ENCODE measurements at regions not wholly inside any gene's neighbourhood (a gene's known extent, or its start where the extent isn't known, plus 50 kb on each side); places are given as distances from the start of the nearest gene placed in this dataset.

DNA sequence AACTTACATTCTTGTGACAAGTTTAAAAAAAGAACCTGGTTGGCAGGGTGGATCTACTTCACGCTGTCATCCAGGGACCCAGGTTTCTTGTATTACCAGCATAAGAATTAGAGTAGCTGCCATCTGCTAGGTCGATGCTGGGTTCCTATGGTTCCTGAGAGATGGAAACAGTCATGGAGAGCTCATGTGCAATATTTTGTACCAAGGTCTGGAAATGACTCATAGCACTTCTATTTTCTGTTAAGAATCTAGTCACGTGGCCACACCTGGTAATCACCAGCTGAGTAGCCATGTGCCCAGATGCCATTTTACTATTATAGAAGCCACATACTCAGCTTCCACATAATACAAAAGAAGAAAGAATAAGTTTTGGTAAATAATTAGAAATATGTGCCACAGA, 171.3 kb downstream of the CD83 start:
- Histone ChIP-seq H3K4me3 (no peak overlapping the region), H3K4me1 (ENCODE audit: insufficient read depth) (no peaks in the 10 kb centered on the region), H3K27ac (no peak overlapping the region), H3K9me3 (ENCODE audit: low read depth) (no peaks in the 10 kb centered on the region), H3K79me2 (no peaks in the 10 kb centered on the region), H3K27me3 (no peaks in the 10 kb centered on the region), H4K20me1 (ENCODE audit: insufficient read depth, poor library complexity, severe bottlenecking) (no peaks in the 10 kb centered on the region), H3K36me3 (replicated peaks; ENCODE audit: insufficient read depth, low read depth) (no peaks in the 10 kb centered on the region), H2AFZ (no peak overlapping the region), H3K9me2 (replicated peaks; ENCODE audit: insufficient read depth) (no peaks in the 10 kb centered on the region), H3K4me2 (no peak overlapping the region)
- TF ChIP-seq EZH2 (IDR thresholded peaks at IDR 0.05; ENCODE audit: borderline replicate concordance) (no peak), EZH2phosphoT487 (IDR thresholded peaks at IDR 0.05; ENCODE audit: low read depth, severe bottlenecking, unreplicated experiment) (no peak)
- TF ChIP-seq, protein P1, sequence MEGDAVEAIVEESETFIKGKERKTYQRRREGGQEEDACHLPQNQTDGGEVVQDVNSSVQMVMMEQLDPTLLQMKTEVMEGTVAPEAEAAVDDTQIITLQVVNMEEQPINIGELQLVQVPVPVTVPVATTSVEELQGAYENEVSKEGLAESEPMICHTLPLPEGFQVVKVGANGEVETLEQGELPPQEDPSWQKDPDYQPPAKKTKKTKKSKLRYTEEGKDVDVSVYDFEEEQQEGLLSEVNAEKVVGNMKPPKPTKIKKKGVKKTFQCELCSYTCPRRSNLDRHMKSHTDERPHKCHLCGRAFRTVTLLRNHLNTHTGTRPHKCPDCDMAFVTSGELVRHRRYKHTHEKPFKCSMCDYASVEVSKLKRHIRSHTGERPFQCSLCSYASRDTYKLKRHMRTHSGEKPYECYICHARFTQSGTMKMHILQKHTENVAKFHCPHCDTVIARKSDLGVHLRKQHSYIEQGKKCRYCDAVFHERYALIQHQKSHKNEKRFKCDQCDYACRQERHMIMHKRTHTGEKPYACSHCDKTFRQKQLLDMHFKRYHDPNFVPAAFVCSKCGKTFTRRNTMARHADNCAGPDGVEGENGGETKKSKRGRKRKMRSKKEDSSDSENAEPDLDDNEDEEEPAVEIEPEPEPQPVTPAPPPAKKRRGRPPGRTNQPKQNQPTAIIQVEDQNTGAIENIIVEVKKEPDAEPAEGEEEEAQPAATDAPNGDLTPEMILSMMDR (IDR thresholded peaks at IDR 0.05; ENCODE audit: poor library complexity): no peak
- DNase-seq (ENCODE audit: low spot score): no peak
- 97% methylated on average over 3 of the region's 3 CpGs for WGBS (ENCODE audit: low lambda C conversion rate, missing lambda C conversion rate)

DNA sequence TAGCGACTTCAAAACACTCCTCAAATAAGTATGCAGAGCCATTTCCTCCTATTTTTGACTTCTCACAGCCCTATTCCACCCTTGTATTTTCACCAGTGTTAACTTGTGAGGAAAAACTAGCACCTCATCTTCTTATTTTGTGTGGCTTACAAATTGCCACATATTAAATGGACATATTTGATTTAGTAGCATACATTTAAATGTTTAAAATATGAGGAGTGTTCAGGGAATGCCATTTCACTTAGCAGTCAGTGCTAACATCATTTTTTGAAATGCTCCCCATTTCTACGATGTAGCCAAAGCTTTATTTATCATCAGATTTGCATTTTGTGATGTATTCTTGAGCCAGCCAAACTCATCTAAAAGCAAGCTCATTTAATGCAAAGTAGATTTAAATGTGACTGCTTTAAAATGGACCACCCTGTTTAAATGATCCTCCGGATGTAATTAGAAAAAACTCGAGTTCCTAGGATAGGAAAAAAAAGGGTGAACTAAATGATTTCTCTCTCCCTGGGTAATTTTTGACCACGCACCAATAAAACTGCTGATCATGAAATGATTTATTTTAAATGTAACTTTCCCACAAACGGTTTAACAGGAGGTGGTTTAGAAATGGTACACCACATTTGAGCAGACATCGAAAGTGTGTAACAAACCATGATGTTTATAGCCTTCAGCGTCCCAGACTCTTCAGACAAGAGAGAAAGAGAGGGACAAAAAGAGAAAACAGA, 172.6 kb downstream of the CD83 start:
- WGBS (ENCODE audit: low lambda C conversion rate, missing lambda C conversion rate): 71% methylated on average over 8 of the region's 8 CpGs
- H3K4me2 ChIP-seq: no peak overlapping the region
- H2AFZ ChIP-seq: no peak overlapping the region
- H3K36me3 ChIP-seq (replicated peaks; ENCODE audit: insufficient read depth, low read depth): no peaks in the 10 kb centered on the region
- H3K27me3 ChIP-seq: no peaks in the 10 kb centered on the region
- TF ChIP-seq EZH2 (IDR thresholded peaks at IDR 0.05; ENCODE audit: borderline replicate concordance) (no peak), EZH2phosphoT487 (IDR thresholded peaks at IDR 0.05; ENCODE audit: low read depth, severe bottlenecking, unreplicated experiment) (no peak)
- TF ChIP-seq, protein P1 (IDR thresholded peaks at IDR 0.05; ENCODE audit: poor library complexity): no peak
- H3K4me1 ChIP-seq (ENCODE audit: insufficient read depth): no peaks in the 10 kb centered on the region
- H3K27ac ChIP-seq: no peak overlapping the region
- H3K4me3 ChIP-seq: no peak overlapping the region
- no peaks in the 10 kb centered on the region for H3K9me3 ChIP-seq (ENCODE audit: low read depth)
- no peaks in the 10 kb centered on the region for H3K9me2 ChIP-seq (replicated peaks; ENCODE audit: insufficient read depth)
- H3K79me2 ChIP-seq: no peaks in the 10 kb centered on the region
- no peak for DNase-seq (ENCODE audit: low spot score)
- no peaks in the 10 kb centered on the region for H4K20me1 ChIP-seq (ENCODE audit: insufficient read depth, poor library complexity, severe bottlenecking)

DNA sequence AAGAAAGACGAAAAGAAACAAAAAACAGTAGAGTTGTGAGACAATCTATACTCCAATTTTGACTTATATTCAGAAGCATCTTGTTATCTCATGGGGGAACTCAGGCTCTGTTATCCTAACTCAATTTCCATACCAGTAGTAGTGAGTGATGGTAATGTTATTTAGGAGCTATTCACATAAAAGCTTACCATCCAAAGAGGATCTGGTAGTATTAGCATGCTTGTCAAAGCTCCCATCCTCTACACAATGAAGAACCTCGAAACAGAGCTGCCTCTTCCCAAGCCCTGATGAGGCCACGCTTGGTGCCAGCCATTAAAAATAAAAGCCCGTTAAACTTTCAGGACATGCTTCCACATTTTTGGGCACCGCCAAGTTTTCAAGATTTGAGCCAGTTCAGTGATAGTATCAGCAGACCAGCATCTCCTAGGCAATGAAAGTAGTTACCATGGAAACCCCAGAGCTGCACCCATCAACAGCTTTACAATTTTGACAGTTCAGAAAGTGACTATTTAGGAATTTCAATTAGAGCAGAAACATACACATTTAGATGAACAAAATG, 173.3 kb downstream of the CD83 start:
- H3K4me2 ChIP-seq: no peak overlapping the region
- H3K9me3 ChIP-seq (ENCODE audit: low read depth): no peaks in the 10 kb centered on the region
- no peak for TF ChIP-seq EZH2 (IDR thresholded peaks at IDR 0.05; ENCODE audit: borderline replicate concordance)
- TF ChIP-seq EZH2phosphoT487 (IDR thresholded peaks at IDR 0.05; ENCODE audit: low read depth, severe bottlenecking, unreplicated experiment): no peak
- TF ChIP-seq, protein P1 (IDR thresholded peaks at IDR 0.05; ENCODE audit: poor library complexity): no peak
- H3K36me3 ChIP-seq (replicated peaks; ENCODE audit: insufficient read depth, low read depth): no peaks in the 10 kb centered on the region
- no peak overlapping the region for H3K27ac ChIP-seq
- no peaks in the 10 kb centered on the region for H3K4me1 ChIP-seq (ENCODE audit: insufficient read depth)
- H4K20me1 ChIP-seq (ENCODE audit: insufficient read depth, poor library complexity, severe bottlenecking): no peaks in the 10 kb centered on the region
- no peak for DNase-seq (ENCODE audit: low spot score)
- H3K4me3 ChIP-seq: no peak overlapping the region
- H3K27me3 ChIP-seq: no peaks in the 10 kb centered on the region
- no peaks in the 10 kb centered on the region for H3K9me2 ChIP-seq (replicated peaks; ENCODE audit: insufficient read depth)
- H2AFZ ChIP-seq: no peak overlapping the region
- 83% methylated on average over 5 of the region's 5 CpGs for WGBS (ENCODE audit: low lambda C conversion rate, missing lambda C conversion rate)
- no peaks in the 10 kb centered on the region for H3K79me2 ChIP-seq
